ENCODE measurements at regions not wholly inside any gene's neighbourhood (a gene's known extent, or its start where the extent isn't known, plus 50 kb on each side); places are given as distances from the start of the nearest gene placed in this dataset.

GRCh38 chr13:85710545-85710944 is 88.7 kb downstream of the SLITRK6 start:
- no peaks in the 10 kb centered on the region for H3K79me2 ChIP-seq
- H3K4me1 ChIP-seq (ENCODE audit: insufficient read depth), result no peaks in the 10 kb centered on the region
- no peak overlapping the region for H2AFZ ChIP-seq
- H3K9me3 ChIP-seq (ENCODE audit: low read depth), result no peaks in the 10 kb centered on the region
- no peaks in the 10 kb centered on the region for H3K27me3 ChIP-seq
- TF ChIP-seq CTCF (IDR thresholded peaks at IDR 0.05; ENCODE audit: poor library complexity) (no peak), EZH2phosphoT487 (IDR thresholded peaks at IDR 0.05; ENCODE audit: low read depth, severe bottlenecking, unreplicated experiment) (no peak), EZH2 (IDR thresholded peaks at IDR 0.05; ENCODE audit: borderline replicate concordance) (no peak)
- no peaks in the 10 kb centered on the region for H3K36me3 ChIP-seq (replicated peaks; ENCODE audit: insufficient read depth, low read depth)
- no peaks in the 10 kb centered on the region for H4K20me1 ChIP-seq (ENCODE audit: insufficient read depth, poor library complexity, severe bottlenecking)
- H3K9me2 ChIP-seq (replicated peaks; ENCODE audit: insufficient read depth), result no peaks in the 10 kb centered on the region
- no peak overlapping the region for H3K4me2 ChIP-seq
- H3K4me3 ChIP-seq, result no peak overlapping the region
- WGBS (ENCODE audit: low lambda C conversion rate, missing lambda C conversion rate), result 94% methylated on average over 4 of the region's 4 CpGs
- DNase-seq (ENCODE audit: low spot score), result no peak
- no peak overlapping the region for H3K27ac ChIP-seq

DNA sequence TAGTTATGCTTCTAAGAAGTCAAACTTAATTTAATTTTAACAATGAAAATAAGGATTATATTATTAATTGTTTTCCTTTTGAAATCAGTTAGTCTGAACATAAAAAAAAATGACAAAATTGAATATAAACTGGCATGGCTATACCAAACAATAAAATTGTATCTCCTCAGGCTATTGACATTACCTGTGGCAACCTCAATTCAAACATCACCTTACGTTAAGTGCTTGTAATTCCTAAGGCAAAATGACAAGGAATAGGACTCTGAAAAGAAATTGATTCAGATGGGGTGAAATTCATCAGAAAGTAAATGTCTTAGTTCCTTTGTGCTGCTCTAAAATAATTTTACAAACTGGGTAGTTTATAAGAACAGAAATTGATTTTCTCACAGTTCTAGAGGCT is 89.5 kb downstream of the SLITRK6 start:
- TF ChIP-seq CTCF (IDR thresholded peaks at IDR 0.05; ENCODE audit: poor library complexity), result no peak
- no peak for TF ChIP-seq EZH2phosphoT487 (IDR thresholded peaks at IDR 0.05; ENCODE audit: low read depth, severe bottlenecking, unreplicated experiment)
- TF ChIP-seq EZH2 (IDR thresholded peaks at IDR 0.05; ENCODE audit: borderline replicate concordance), result no peak
- H2AFZ ChIP-seq, result no peak overlapping the region

GRCh38 chr13:85709072-85709471 is 90.1 kb downstream of the SLITRK6 start:
- Histone ChIP-seq H3K4me2 (no peak overlapping the region), H4K20me1 (ENCODE audit: insufficient read depth, poor library complexity, severe bottlenecking) (no peaks in the 10 kb centered on the region), H3K79me2 (no peaks in the 10 kb centered on the region), H3K36me3 (replicated peaks; ENCODE audit: insufficient read depth, low read depth) (no peaks in the 10 kb centered on the region), H3K27me3 (no peaks in the 10 kb centered on the region), H3K9me3 (ENCODE audit: low read depth) (no peaks in the 10 kb centered on the region), H3K9me2 (replicated peaks; ENCODE audit: insufficient read depth) (no peaks in the 10 kb centered on the region), H3K27ac (no peak overlapping the region), H3K4me1 (ENCODE audit: insufficient read depth) (no peaks in the 10 kb centered on the region), H2AFZ (no peak overlapping the region), H3K4me3 (no peak overlapping the region)
- DNase-seq (ENCODE audit: low spot score), result no peak
- 48% methylated on average over 2 of the region's 2 CpGs for WGBS (ENCODE audit: low lambda C conversion rate, missing lambda C conversion rate)
- no peak for TF ChIP-seq CTCF (IDR thresholded peaks at IDR 0.05; ENCODE audit: poor library complexity)

More for the DNA sequence above, 89.5 kb downstream of the SLITRK6 start:
- H3K27ac ChIP-seq, result no peak overlapping the region
- H3K36me3 ChIP-seq (replicated peaks; ENCODE audit: insufficient read depth, low read depth), result no peaks in the 10 kb centered on the region
- WGBS (ENCODE audit: low lambda C conversion rate, missing lambda C conversion rate), result 73% methylated on average over 1 of the region's 1 CpG
- no peaks in the 10 kb centered on the region for H3K27me3 ChIP-seq
- no peak for DNase-seq (ENCODE audit: low spot score)
- no peaks in the 10 kb centered on the region for H3K4me1 ChIP-seq (ENCODE audit: insufficient read depth)
- H4K20me1 ChIP-seq (ENCODE audit: insufficient read depth, poor library complexity, severe bottlenecking), result no peaks in the 10 kb centered on the region
- H3K4me3 ChIP-seq, result no peak overlapping the region
- no peaks in the 10 kb centered on the region for H3K9me3 ChIP-seq (ENCODE audit: low read depth)
- H3K4me2 ChIP-seq, result no peak overlapping the region
- H3K9me2 ChIP-seq (replicated peaks; ENCODE audit: insufficient read depth), result no peaks in the 10 kb centered on the region
- H3K79me2 ChIP-seq, result no peaks in the 10 kb centered on the region

DNA sequence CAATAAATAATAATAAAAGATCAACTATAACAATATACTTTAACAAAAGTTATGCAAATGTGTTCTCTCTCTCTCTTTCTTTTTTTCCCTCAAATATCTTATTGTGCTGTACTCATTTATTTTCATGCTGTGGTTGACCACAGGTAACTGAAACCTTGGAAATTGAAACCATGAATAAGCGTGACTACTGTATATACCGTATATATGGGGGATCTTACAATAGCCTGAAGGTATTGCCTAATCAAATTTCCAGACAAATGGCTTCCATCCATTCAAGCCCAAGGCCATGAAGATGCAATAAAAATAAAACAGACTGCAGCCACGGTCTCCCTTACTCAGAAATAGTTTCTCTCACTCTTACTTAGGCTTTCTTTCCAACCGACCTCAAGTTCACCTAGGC is 98.3 kb downstream of the SLITRK6 start:
- no peak overlapping the region for H2AFZ ChIP-seq
- TF ChIP-seq EZH2 (IDR thresholded peaks at IDR 0.05; ENCODE audit: borderline replicate concordance) (no peak), EZH2phosphoT487 (IDR thresholded peaks at IDR 0.05; ENCODE audit: low read depth, severe bottlenecking, unreplicated experiment) (no peak), CTCF (IDR thresholded peaks at IDR 0.05; ENCODE audit: poor library complexity) (no peak)
- no peaks in the 10 kb centered on the region for H3K79me2 ChIP-seq
- no peaks in the 10 kb centered on the region for H3K9me3 ChIP-seq (ENCODE audit: low read depth)
- no peaks in the 10 kb centered on the region for H4K20me1 ChIP-seq (ENCODE audit: insufficient read depth, poor library complexity, severe bottlenecking)
- WGBS (ENCODE audit: low lambda C conversion rate, missing lambda C conversion rate), result 80% methylated on average over 4 of the region's 4 CpGs
- no peak overlapping the region for H3K4me2 ChIP-seq
- no peaks in the 10 kb centered on the region for H3K9me2 ChIP-seq (replicated peaks; ENCODE audit: insufficient read depth)
- no peaks in the 10 kb centered on the region for H3K4me1 ChIP-seq (ENCODE audit: insufficient read depth)
- no peak overlapping the region for H3K27ac ChIP-seq
- H3K36me3 ChIP-seq (replicated peaks; ENCODE audit: insufficient read depth, low read depth), result no peaks in the 10 kb centered on the region
- no peak for DNase-seq (ENCODE audit: low spot score)
- H3K4me3 ChIP-seq, result no peak overlapping the region
- no peaks in the 10 kb centered on the region for H3K27me3 ChIP-seq
